ENCODE measurements at regions not wholly inside any gene's neighbourhood (a gene's known extent, or its start where the extent isn't known, plus 50 kb on each side); places are given as distances from the start of the nearest gene placed in this dataset.

DNA sequence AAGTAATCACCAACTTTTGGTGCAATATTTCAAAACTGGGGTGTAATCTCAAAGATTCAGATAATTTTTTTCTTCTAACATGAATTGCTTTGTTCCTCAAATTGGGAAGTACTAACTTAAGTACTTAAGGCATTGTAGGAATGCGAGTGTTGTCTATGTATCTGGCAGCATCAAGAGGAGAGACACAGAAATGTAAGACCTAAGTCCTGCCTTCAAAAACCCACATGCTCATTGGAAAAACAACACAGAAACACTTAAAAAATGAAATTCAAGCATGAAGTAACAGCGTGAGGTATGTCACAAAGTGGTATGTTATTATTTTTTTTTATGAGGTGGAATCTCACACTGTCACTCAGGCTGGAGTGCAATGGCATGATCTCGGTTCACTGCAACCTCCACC is 288.5 kb downstream of the ZEB1 start:
- Histone ChIP-seq H2AFZ (ENCODE audit: low read depth, low read length) (no peak overlapping the region), H3K27me3 (ENCODE audit: insufficient read depth, low read length, poor library complexity) (no peaks in the 10 kb centered on the region), H3K27ac (ENCODE audit: low read length) (no peak overlapping the region), H3K9ac (ENCODE audit: low read depth, low read length) (no peak overlapping the region), H3K4me1 (ENCODE audit: insufficient read depth, low read length) (peaks cover 14% of the 10 kb centered on the region), H3K79me2 (ENCODE audit: insufficient read depth, low read length) (no peaks in the 10 kb centered on the region), H3K4me2 (ENCODE audit: insufficient read depth, low read length) (no peak overlapping the region), H3K9me3 (ENCODE audit: insufficient read depth, low read length, severe bottlenecking) (no peaks in the 10 kb centered on the region), H3K4me3 (ENCODE audit: low read depth in 1 of 2, low read length in 2 of 2) (no peak overlapping the region), H3K36me3 (ENCODE audit: insufficient read depth, low read length) (no peaks in the 10 kb centered on the region), H4K20me1 (ENCODE audit: insufficient read depth, low read length) (no peaks in the 10 kb centered on the region)
- TF ChIP-seq, protein P1, sequence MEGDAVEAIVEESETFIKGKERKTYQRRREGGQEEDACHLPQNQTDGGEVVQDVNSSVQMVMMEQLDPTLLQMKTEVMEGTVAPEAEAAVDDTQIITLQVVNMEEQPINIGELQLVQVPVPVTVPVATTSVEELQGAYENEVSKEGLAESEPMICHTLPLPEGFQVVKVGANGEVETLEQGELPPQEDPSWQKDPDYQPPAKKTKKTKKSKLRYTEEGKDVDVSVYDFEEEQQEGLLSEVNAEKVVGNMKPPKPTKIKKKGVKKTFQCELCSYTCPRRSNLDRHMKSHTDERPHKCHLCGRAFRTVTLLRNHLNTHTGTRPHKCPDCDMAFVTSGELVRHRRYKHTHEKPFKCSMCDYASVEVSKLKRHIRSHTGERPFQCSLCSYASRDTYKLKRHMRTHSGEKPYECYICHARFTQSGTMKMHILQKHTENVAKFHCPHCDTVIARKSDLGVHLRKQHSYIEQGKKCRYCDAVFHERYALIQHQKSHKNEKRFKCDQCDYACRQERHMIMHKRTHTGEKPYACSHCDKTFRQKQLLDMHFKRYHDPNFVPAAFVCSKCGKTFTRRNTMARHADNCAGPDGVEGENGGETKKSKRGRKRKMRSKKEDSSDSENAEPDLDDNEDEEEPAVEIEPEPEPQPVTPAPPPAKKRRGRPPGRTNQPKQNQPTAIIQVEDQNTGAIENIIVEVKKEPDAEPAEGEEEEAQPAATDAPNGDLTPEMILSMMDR (IDR thresholded peaks at IDR 0.05; ENCODE audit: borderline replicate concordance, extremely low read depth, low read length, poor library complexity, severe bottlenecking) = no peak
- no peak for TF ChIP-seq EZH2 (IDR thresholded peaks at IDR 0.05; ENCODE audit: borderline replicate concordance, low read depth, low read length, severe bottlenecking)
- ATAC-seq (ENCODE audit: insufficient read depth, low read depth) (no peak), DNase-seq (no peak)

DNA sequence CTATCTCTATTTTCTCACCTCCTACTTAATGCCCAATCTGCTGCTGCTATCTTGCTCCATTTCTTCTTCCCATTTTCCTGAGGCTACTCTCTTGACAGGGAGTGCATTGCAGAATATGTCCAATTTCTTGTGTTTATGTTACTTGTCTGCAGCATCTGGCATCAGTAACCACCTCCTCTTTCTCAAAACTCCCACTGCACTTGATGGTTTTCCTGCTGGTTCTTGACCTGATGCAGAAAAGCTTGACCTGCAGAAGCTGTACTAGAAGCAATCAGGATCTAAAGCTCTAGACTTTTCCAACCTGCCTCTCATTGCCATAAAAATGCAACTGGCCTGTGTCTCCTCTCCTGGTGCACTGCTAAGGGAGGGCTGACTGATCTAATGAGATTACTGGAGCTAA is 287.8 kb downstream of the ZEB1 start:
- H3K4me2 ChIP-seq (ENCODE audit: insufficient read depth, low read length) = no peak overlapping the region
- no peak overlapping the region for H3K4me3 ChIP-seq (ENCODE audit: low read depth in 1 of 2, low read length in 2 of 2)
- no peaks in the 10 kb centered on the region for H3K9me3 ChIP-seq (ENCODE audit: insufficient read depth, low read length, severe bottlenecking)
- ATAC-seq (ENCODE audit: insufficient read depth, low read depth) = no peak
- H3K36me3 ChIP-seq (ENCODE audit: insufficient read depth, low read length) = no peaks in the 10 kb centered on the region
- H3K4me1 ChIP-seq (ENCODE audit: insufficient read depth, low read length) = peaks cover 14% of the 10 kb centered on the region
- H4K20me1 ChIP-seq (ENCODE audit: insufficient read depth, low read length) = no peaks in the 10 kb centered on the region
- H3K79me2 ChIP-seq (ENCODE audit: insufficient read depth, low read length) = no peaks in the 10 kb centered on the region
- TF ChIP-seq, protein P1 (IDR thresholded peaks at IDR 0.05; ENCODE audit: borderline replicate concordance, extremely low read depth, low read length, poor library complexity, severe bottlenecking) = no peak
- TF ChIP-seq EZH2 (IDR thresholded peaks at IDR 0.05; ENCODE audit: borderline replicate concordance, low read depth, low read length, severe bottlenecking) = no peak
- H3K27ac ChIP-seq (ENCODE audit: low read length) = no peak overlapping the region
- no peaks in the 10 kb centered on the region for H3K27me3 ChIP-seq (ENCODE audit: insufficient read depth, low read length, poor library complexity)
- no peak for DNase-seq
- H3K9ac ChIP-seq (ENCODE audit: low read depth, low read length) = no peak overlapping the region
- H2AFZ ChIP-seq (ENCODE audit: low read depth, low read length) = no peak overlapping the region

DNA sequence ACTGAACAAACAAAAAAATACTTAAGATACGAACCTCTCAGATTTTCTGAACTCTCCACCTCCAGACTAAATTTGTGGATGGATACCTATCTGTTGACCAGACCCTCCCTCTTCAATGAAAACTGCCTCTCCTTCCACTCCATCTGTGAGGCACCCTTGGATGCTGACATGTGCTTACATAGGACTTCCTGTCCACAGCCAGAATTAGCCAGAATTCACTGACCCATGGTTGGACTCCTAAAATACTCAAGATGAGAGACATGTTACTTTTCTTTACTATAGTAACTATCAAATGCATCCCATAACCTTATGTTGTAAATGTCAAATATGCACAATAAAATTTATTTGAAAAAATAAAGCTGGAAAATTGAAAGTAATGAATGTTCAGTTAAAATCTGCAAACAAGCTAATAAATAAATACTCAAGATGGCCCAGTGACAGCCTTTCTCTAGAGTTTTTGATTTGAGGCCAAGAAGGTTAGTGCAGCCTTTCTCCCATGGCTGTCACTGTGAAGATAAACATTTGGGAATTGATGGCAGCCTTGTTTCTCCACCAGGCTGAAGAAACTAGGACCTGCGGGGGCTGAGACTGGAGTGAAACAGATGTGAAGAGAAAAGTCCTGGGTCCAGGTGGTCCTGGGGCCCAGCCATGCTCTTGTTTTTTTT is 287.0 kb downstream of the ZEB1 start:
- Histone ChIP-seq H3K9me3 (ENCODE audit: insufficient read depth, low read length, severe bottlenecking) (no peaks in the 10 kb centered on the region), H4K20me1 (ENCODE audit: insufficient read depth, low read length) (no peaks in the 10 kb centered on the region), H3K4me2 (ENCODE audit: insufficient read depth, low read length) (no peak overlapping the region), H3K27ac (ENCODE audit: low read length) (no peak overlapping the region), H3K36me3 (ENCODE audit: insufficient read depth, low read length) (no peaks in the 10 kb centered on the region), H3K79me2 (ENCODE audit: insufficient read depth, low read length) (no peaks in the 10 kb centered on the region), H2AFZ (ENCODE audit: low read depth, low read length) (no peak overlapping the region), H3K4me3 (ENCODE audit: low read depth in 1 of 2, low read length in 2 of 2) (no peak overlapping the region), H3K27me3 (ENCODE audit: insufficient read depth, low read length, poor library complexity) (no peaks in the 10 kb centered on the region), H3K9ac (ENCODE audit: low read depth, low read length) (no peak overlapping the region), H3K4me1 (ENCODE audit: insufficient read depth, low read length) (peaks cover 14% of the 10 kb centered on the region)
- TF ChIP-seq, protein P1 (IDR thresholded peaks at IDR 0.05; ENCODE audit: borderline replicate concordance, extremely low read depth, low read length, poor library complexity, severe bottlenecking) = no peak
- no peak for TF ChIP-seq EZH2 (IDR thresholded peaks at IDR 0.05; ENCODE audit: borderline replicate concordance, low read depth, low read length, severe bottlenecking)
- no peak for DNase-seq
- ATAC-seq (ENCODE audit: insufficient read depth, low read depth) = no peak
